Panc1 (cell line): ENCODE measurements at regions not wholly inside any gene's neighbourhood (a gene's known extent, or its start where the extent isn't known, plus 50 kb on each side); places are given as distances from the start of the nearest gene placed in this dataset.

Source experiments
- ATAC-seq: fragments of 200-7000 bp; cut with Tn5 transposase; 2 replicates; pipeline ENCODE4 v1.9.1; 2020; ENCODE audit warnings: mild to moderate bottlenecking, moderate library complexity
- BruUV-seq: library from RNA; stranded (reverse); fragments of 400-500 nt; replicated peaks from 2 replicates; lab custom pipeline; 2021; lab: Mats Ljungman, UMichigan
- CTCF ChIA-PET: fragments of 300-600 bp; sonication (Branson Sonifier 250); formaldehyde crosslinking; loops from one replicate; lab custom pipeline; 2022; ENCODE audit warnings: antibody characterized with exemption; lab: Charles Lee
- POLR2A ChIA-PET: fragments of 300-600 bp; sonication (Branson Sonifier 250); formaldehyde crosslinking; loops from one replicate; lab custom pipeline; 2022; ENCODE audit warnings: antibody characterized with exemption; lab: Charles Lee
- DNase-seq: peaks from one replicate; pipeline ENCODE4 v3.0.0-alpha.2; 2010; ENCODE audit warnings: low read depth, low spot score
- H3K27ac ChIP-seq: 2 replicates; pipeline ENCODE4 v1.5.1; 2011; ENCODE audit warnings: mild to moderate bottlenecking, low read length, inconsistent platforms
- H3K27me3 ChIP-seq: fragments of 200-500 bp; sonication (Bioruptor generic); 2 replicates; pipeline ENCODE4 v1.6.0; 2014; ENCODE audit warnings: low read length, inconsistent platforms; ENCODE audit not compliant: control insufficient read depth, insufficient read depth
- H3K36me3 ChIP-seq: fragments of 200-500 bp; sonication (Bioruptor generic); 2 replicates; pipeline ENCODE4 v1.5.1; 2014; ENCODE audit warnings: inconsistent platforms, mild to moderate bottlenecking, low read length, moderate library complexity; ENCODE audit not compliant: control insufficient read depth, insufficient read depth
- H3K4me1 ChIP-seq: 2 replicates; pipeline ENCODE4 v1.5.1; 2011; ENCODE audit warnings: inconsistent platforms, mild to moderate bottlenecking, low read length, moderate library complexity; ENCODE audit not compliant: control insufficient read depth, insufficient read depth
- H3K4me3 ChIP-seq, 2 experiments: 2 replicates each; pipeline ENCODE4 v1.5.1; 2011 to 2012; ENCODE audit warnings: low read depth in 2 of 2, low read length in 2 of 2, mild to moderate bottlenecking in 2 of 2, inconsistent platforms in 1 of 2, moderate library complexity in 1 of 2
- H3K9me3 ChIP-seq: fragments of 200-500 bp; sonication (Bioruptor generic); 2 replicates; pipeline ENCODE4 v1.5.1; 2014; ENCODE audit warnings: low read depth, mild to moderate bottlenecking, inconsistent platforms, low read length, moderate library complexity; ENCODE audit not compliant: control insufficient read depth, insufficient read depth
- POLR2AphosphoS5 ChIP-seq: IDR thresholded peaks from 2 replicates; pipeline ENCODE4 v1.6.1; 2012; ENCODE audit warnings: mild to moderate bottlenecking, low read depth, low read length, moderate library complexity
- SIN3A ChIP-seq: IDR thresholded peaks from 2 replicates; pipeline ENCODE4 v1.6.1; 2012; ENCODE audit warnings: low read depth, mild to moderate bottlenecking, low read length, moderate library complexity, borderline replicate concordance; ENCODE audit not compliant: insufficient read depth
- TCF7L2 ChIP-seq: IDR thresholded peaks from 2 replicates; pipeline ENCODE4 v1.6.1; 2011; ENCODE audit warnings: mild to moderate bottlenecking, low read depth, low read length, inconsistent platforms
- in situ Hi-C: cut with HindIII; loops from 2 replicates; pipeline ENCODE4 v1.10.0; 2016; ENCODE audit warnings: low sequenced_read_pairs, low pct_unique_long_range_greater_than_20kb
- intact Hi-C: fragments of 100-400 bp; cut with micrococcal nuclease; formaldehyde crosslinking; loops from one replicate; pipeline ENCODE4 v1.10.0; 2022; ENCODE audit not compliant: unreplicated experiment
- TF ChIP-seq, protein P1 (sequence below), 2 experiments: IDR thresholded peaks; 2 replicates each; pipeline ENCODE4 v1.6.1; 2011 to 2012; ENCODE audit warnings: low read depth in 2 of 2, control low read depth in 1 of 2, low read length in 1 of 2, mild to moderate bottlenecking in 1 of 2, moderate library complexity in 1 of 2; ENCODE audit not compliant: insufficient read depth in 1 of 2
- TF ChIP-seq, protein P2 (sequence below): fragments of 450-650 bp; IDR thresholded peaks from 2 replicates; pipeline ENCODE4 v1.5.1; 2017; ENCODE audit warnings: mild to moderate bottlenecking

DNA sequence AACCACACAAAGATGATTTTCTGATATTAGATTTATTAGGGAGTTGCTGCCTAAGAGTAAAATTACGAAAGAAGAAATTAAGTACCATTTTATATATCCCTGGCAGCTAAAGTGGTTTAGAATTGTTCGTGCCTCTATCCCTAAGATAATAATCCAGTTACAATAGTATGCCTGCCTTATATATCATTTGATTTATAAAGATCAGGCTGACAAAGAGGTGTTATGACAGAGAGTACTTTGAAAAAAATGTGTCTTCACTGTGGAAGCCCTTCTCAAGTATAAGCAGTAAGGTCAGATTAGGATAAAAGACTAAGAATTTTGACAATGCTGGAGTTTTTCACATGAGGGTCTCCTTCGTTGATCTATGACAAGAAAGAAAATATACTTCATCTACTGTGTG, 619.9 kb downstream of the ADGRL2 start:
- intact Hi-C loops = no loop called here
- H3K9me3 ChIP-seq = no peaks in the 10 kb centered on the region
- DNase-seq (no peak), ATAC-seq (no peak)
- H3K36me3 ChIP-seq = no peaks in the 10 kb centered on the region
- ChIA-PET POLR2A (no interaction called here), CTCF (no interaction called here)
- no peaks in the 10 kb centered on the region for H3K27me3 ChIP-seq
- H3K4me3 ChIP-seq = no peak overlapping the region
- no peak for TF ChIP-seq POLR2AphosphoS5
- no TSS peak for BruUV-seq
- no peak overlapping the region for H3K27ac ChIP-seq
- in situ Hi-C loops = no loop called here
- H3K4me1 ChIP-seq = no peaks in the 10 kb centered on the region

DNA sequence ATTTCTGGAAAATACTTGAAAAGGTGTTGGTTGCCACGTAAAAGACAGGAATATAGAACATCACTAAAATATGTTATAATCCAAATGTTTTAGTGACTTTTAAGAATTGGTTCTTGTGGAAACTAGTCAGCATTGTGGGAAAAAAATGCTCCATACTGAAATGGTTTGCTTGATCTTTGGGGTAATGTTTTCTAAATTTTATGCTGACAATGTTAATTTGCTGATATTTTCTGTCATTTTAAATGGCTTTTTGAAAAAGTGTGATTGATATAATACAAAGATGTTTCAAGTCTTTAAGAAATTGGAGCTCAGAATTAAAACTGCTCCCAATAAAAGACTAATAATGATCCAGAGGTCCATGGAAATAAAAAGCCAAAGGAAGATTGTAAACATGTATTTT, 610.9 kb downstream of the ADGRL2 start:
- in situ Hi-C loops (no loop called here), intact Hi-C loops (no loop called here)
- DNase-seq = no peak
- Histone ChIP-seq H3K4me3 (no peak overlapping the region), H3K27ac (no peak overlapping the region), H3K36me3 (no peaks in the 10 kb centered on the region), H3K4me1 (no peaks in the 10 kb centered on the region), H3K27me3 (no peaks in the 10 kb centered on the region), H3K9me3 (peaks cover 3% of the 10 kb centered on the region; the same call in 1 of the 2 replicates)
- TF ChIP-seq POLR2AphosphoS5 = no peak
- no peak for TF ChIP-seq SIN3A
- TF ChIP-seq TCF7L2 = no peak
- TF ChIP-seq, protein P1, sequence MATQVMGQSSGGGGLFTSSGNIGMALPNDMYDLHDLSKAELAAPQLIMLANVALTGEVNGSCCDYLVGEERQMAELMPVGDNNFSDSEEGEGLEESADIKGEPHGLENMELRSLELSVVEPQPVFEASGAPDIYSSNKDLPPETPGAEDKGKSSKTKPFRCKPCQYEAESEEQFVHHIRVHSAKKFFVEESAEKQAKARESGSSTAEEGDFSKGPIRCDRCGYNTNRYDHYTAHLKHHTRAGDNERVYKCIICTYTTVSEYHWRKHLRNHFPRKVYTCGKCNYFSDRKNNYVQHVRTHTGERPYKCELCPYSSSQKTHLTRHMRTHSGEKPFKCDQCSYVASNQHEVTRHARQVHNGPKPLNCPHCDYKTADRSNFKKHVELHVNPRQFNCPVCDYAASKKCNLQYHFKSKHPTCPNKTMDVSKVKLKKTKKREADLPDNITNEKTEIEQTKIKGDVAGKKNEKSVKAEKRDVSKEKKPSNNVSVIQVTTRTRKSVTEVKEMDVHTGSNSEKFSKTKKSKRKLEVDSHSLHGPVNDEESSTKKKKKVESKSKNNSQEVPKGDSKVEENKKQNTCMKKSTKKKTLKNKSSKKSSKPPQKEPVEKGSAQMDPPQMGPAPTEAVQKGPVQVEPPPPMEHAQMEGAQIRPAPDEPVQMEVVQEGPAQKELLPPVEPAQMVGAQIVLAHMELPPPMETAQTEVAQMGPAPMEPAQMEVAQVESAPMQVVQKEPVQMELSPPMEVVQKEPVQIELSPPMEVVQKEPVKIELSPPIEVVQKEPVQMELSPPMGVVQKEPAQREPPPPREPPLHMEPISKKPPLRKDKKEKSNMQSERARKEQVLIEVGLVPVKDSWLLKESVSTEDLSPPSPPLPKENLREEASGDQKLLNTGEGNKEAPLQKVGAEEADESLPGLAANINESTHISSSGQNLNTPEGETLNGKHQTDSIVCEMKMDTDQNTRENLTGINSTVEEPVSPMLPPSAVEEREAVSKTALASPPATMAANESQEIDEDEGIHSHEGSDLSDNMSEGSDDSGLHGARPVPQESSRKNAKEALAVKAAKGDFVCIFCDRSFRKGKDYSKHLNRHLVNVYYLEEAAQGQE (IDR thresholded peaks at IDR 0.05; ENCODE audit: insufficient read depth in 1 of 2, low read depth in 2 of 2, low read length in 1 of 2) = no peak
- TF ChIP-seq, protein P2, sequence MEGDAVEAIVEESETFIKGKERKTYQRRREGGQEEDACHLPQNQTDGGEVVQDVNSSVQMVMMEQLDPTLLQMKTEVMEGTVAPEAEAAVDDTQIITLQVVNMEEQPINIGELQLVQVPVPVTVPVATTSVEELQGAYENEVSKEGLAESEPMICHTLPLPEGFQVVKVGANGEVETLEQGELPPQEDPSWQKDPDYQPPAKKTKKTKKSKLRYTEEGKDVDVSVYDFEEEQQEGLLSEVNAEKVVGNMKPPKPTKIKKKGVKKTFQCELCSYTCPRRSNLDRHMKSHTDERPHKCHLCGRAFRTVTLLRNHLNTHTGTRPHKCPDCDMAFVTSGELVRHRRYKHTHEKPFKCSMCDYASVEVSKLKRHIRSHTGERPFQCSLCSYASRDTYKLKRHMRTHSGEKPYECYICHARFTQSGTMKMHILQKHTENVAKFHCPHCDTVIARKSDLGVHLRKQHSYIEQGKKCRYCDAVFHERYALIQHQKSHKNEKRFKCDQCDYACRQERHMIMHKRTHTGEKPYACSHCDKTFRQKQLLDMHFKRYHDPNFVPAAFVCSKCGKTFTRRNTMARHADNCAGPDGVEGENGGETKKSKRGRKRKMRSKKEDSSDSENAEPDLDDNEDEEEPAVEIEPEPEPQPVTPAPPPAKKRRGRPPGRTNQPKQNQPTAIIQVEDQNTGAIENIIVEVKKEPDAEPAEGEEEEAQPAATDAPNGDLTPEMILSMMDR = no peak; the same call in 1 of the 2 replicates
- POLR2A ChIA-PET = no interaction called here
- CTCF ChIA-PET = no interaction called here
- BruUV-seq = no TSS peak
- no peak for ATAC-seq

DNA sequence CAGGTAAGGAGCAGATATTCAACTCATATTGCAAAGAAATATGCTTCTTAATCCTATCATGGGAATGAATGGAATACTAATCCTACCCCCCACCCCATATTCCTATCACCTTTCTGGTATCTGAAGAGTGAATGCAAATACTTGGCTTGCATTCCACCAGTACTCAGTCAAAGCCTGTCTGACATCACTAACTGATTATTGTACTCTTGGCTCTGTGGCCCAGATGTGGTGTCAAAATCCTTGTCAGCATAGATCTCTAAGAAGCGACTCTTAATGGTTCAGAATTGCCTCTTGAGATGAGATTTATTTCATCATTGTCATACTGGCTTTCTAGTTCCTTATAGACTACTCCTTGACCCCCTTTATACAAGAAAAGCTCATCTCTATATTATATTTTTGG, 604.6 kb downstream of the ADGRL2 start:
- CTCF ChIA-PET = no interaction called here
- Histone ChIP-seq H3K9me3 (no peaks in the 10 kb centered on the region), H3K4me1 (no peaks in the 10 kb centered on the region), H3K27ac (no peak overlapping the region), H3K36me3 (no peaks in the 10 kb centered on the region), H3K4me3 (no peak overlapping the region), H3K27me3 (no peaks in the 10 kb centered on the region)
- BruUV-seq = no TSS peak
- POLR2A ChIA-PET = no interaction called here
- DNase-seq (no peak), ATAC-seq (no peak)
- in situ Hi-C loops = loop anchor here (5.0 kb wide), 1 partner anchor 67 kb away; no protein-coding TSS in a partner anchor
- TF ChIP-seq, protein P1 (IDR thresholded peaks at IDR 0.05; ENCODE audit: insufficient read depth in 1 of 2, low read depth in 2 of 2, low read length in 1 of 2) = no peak
- no peak for TF ChIP-seq SIN3A
- TF ChIP-seq, protein P2 = no peak
- TF ChIP-seq TCF7L2 = no peak
- no peak for TF ChIP-seq POLR2AphosphoS5
- intact Hi-C loops = loop anchor here (1.0 kb wide), 1 partner anchor 12 kb away; no protein-coding TSS in a partner anchor
